ENCODE measurements at regions not wholly inside any gene's neighbourhood (a gene's known extent, or its start where the extent isn't known, plus 50 kb on each side); places are given as distances from the start of the nearest gene placed in this dataset.

DNA sequence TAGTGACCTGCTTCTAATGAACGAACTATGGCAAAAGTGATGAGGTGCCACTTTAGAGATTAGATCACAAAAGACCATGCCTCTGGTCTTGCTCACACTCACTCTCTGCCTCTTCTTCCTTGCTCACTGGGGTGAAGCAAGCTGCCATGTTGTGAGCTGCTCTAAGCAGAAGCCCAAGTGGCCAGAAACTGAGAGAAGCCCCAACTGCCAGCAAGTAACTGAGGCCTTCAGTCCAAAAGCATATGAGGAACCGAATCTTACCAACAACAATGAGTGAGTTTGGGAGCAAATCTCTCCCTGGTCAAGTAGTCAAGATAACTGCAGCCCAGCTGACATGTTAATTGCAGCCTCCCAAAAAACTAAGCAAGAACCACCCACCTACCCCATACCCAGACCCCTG lies 126.0 kb upstream of the ACO1 start:
- Mint-ChIP-seq H3K4me3 (no peak overlapping the region), H3K27ac (no peak overlapping the region), H3K27me3 (peaks cover 7% of the 10 kb centered on the region), H3K4me1 (ENCODE audit: low read depth) (no peaks in the 10 kb centered on the region), H3K9me3 (peaks cover 1% of the 10 kb centered on the region), H3K36me3 (ENCODE audit: low read depth) (no peaks in the 10 kb centered on the region)
- ChIA-PET POLR2A (no interaction called here), CTCF (no interaction called here)
- TF ChIP-seq, protein P1, sequence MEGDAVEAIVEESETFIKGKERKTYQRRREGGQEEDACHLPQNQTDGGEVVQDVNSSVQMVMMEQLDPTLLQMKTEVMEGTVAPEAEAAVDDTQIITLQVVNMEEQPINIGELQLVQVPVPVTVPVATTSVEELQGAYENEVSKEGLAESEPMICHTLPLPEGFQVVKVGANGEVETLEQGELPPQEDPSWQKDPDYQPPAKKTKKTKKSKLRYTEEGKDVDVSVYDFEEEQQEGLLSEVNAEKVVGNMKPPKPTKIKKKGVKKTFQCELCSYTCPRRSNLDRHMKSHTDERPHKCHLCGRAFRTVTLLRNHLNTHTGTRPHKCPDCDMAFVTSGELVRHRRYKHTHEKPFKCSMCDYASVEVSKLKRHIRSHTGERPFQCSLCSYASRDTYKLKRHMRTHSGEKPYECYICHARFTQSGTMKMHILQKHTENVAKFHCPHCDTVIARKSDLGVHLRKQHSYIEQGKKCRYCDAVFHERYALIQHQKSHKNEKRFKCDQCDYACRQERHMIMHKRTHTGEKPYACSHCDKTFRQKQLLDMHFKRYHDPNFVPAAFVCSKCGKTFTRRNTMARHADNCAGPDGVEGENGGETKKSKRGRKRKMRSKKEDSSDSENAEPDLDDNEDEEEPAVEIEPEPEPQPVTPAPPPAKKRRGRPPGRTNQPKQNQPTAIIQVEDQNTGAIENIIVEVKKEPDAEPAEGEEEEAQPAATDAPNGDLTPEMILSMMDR (IDR thresholded peaks at IDR 0.05) = no peak
- intact Hi-C loops (cut with micrococcal nuclease) = loop anchor here (10.0 kb wide), 1 partner anchor 114 kb away; no protein-coding TSS in a partner anchor
- no peak for ATAC-seq
- DNase-seq = no peak

DNA sequence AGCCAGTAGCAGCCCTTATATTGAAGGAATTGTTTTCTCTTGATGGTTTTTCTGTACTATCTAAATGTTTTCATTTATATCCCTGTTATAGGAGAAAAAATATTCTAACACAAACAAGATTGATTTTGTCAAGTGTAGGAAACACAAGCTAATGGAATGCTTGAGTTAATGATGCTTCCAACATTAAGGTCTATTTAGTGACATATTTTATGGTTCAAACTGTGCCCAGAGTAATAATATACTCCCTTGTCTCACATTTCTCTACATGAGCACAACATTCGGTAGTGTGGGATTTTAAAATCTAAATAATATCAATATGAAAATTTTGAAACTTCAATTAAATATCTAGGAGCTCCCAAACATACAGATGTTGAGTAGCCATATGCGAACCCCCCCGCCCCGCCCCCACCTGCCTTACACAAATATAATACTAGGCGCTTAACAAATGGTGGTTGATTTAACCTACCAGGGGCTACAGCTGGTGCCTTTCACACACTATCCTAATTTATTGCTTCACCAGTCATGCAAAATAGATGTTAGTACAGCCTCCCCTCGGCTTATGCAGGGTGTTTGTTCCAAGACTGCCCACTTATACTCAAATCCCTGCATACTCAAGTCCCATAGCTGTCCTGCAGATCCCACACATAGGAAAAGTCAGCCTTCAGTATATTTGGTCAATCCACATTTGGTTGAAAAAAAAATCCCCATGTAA lies 124.1 kb upstream of the ACO1 start:
- ChIA-PET POLR2A (no interaction called here), CTCF (no interaction called here)
- DNase-seq = no peak
- Mint-ChIP-seq H3K27ac (no peak overlapping the region), H3K36me3 (ENCODE audit: low read depth) (no peaks in the 10 kb centered on the region), H3K4me1 (ENCODE audit: low read depth) (no peaks in the 10 kb centered on the region), H3K4me3 (no peak overlapping the region), H3K9me3 (no peaks in the 10 kb centered on the region), H3K27me3 (peaks cover 9% of the 10 kb centered on the region)
- TF ChIP-seq, protein P1 (IDR thresholded peaks at IDR 0.05) = no peak
- ATAC-seq = no peak
- intact Hi-C loops (cut with micrococcal nuclease) = no loop called here

DNA sequence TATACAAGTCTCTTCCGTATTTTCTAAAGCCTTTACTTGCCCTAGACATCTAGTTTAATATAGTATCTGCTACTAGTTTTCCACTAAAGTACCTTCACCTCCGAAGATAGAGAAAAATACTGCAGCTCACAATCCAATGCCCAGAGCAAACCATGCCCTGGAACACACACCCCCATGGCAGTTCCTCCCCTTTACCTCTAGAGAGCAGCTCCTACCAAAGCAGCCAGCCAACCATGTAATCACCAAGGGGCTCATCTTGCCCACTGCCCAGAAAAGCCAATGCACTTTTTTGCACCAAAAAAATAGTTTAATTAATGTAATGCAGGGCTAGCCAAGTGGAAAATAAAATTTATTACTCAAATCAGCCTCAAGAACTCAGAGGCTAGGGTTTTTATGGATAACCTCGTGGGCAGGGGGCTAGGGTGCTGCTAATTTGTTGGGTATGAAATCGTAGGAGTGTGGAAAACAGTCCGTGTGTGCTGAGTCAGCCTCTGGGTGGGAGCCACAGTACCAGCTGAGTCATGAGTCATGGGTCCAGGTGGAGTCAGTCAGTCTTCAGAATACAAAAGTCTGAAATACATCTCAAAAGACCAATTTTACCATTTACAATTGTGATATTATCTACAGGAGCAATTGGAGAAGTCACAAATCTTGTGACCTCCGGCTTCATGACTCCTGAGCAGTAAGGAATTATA lies 120.1 kb upstream of the ACO1 start:
- Mint-ChIP-seq H3K36me3 (ENCODE audit: low read depth) (no peaks in the 10 kb centered on the region), H3K27me3 (peaks cover 8% of the 10 kb centered on the region), H3K9me3 (no peaks in the 10 kb centered on the region), H3K4me1 (ENCODE audit: low read depth) (no peaks in the 10 kb centered on the region), H3K27ac (no peak overlapping the region), H3K4me3 (no peak overlapping the region)
- POLR2A ChIA-PET = no interaction called here
- intact Hi-C loops (cut with micrococcal nuclease) = no loop called here
- no peak for ATAC-seq
- TF ChIP-seq, protein P1 (IDR thresholded peaks at IDR 0.05) = no peak
- CTCF ChIA-PET = no interaction called here
- DNase-seq = no peak

DNA sequence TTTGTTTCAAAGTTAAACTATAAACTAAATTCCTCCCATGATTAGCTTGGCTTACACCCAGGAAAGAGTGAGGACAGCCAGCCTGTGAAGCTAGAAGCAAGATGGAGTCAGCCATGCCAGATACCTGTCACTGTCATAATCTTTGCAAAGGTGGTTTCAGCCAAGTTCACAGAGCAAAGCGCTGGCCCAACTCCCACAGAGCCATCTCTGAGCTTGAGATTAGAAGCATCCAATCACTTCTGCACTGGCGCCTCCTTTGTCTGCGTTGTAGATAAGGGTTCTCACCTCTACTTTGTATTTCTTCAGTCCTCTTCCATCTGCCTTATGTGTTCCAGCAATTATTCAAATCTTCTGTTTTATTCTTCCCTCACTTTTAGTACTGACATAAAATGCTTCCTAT lies 119.4 kb upstream of the ACO1 start:
- H3K9me3 Mint-ChIP-seq = no peaks in the 10 kb centered on the region
- no peak for DNase-seq
- peaks cover 8% of the 10 kb centered on the region for H3K27me3 Mint-ChIP-seq
- no peak overlapping the region for H3K4me3 Mint-ChIP-seq
- ATAC-seq = no peak
- H3K4me1 Mint-ChIP-seq (ENCODE audit: low read depth) = no peaks in the 10 kb centered on the region
- intact Hi-C loops (cut with micrococcal nuclease) = no loop called here
- no peak overlapping the region for H3K27ac Mint-ChIP-seq
- H3K36me3 Mint-ChIP-seq (ENCODE audit: low read depth) = no peaks in the 10 kb centered on the region
- POLR2A ChIA-PET = no interaction called here
- CTCF ChIA-PET = no interaction called here
- TF ChIP-seq, protein P1 (IDR thresholded peaks at IDR 0.05) = no peak

DNA sequence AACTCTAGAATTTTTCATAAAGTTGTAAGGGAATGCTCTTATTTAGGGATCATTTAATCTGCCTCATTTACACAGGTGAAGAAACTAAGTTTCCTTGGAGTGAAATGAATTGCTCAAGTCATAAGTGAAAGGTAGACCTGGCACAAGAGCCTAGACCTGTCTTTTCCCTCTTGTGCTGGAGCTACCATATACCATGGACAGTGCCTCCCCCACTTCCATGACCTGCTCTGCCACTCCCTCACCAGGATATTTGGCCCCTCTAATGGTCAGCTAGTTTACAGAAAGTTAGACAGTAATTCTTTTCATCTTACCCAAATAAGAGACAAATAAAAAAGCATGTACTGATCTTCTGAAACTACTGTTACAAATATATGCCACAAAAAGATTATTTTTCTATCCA lies 105.5 kb upstream of the ACO1 start:
- CTCF ChIA-PET = interaction anchor here (1.0 kb wide), 1 partner anchor 26 kb away, joined by 3 read pairs; no protein-coding TSS in a partner anchor
- Mint-ChIP-seq H3K27ac (no peak overlapping the region), H3K27me3 (no peaks in the 10 kb centered on the region), H3K9me3 (no peaks in the 10 kb centered on the region), H3K4me3 (no peak overlapping the region), H3K4me1 (ENCODE audit: low read depth) (no peaks in the 10 kb centered on the region), H3K36me3 (ENCODE audit: low read depth) (no peaks in the 10 kb centered on the region)
- TF ChIP-seq, protein P1 (IDR thresholded peaks at IDR 0.05) = no peak
- ATAC-seq (no peak), DNase-seq (no peak)
- intact Hi-C loops (cut with micrococcal nuclease) = no loop called here
- POLR2A ChIA-PET = no interaction called here
